ENCODE measurements at regions not wholly inside any gene's neighbourhood (a gene's known extent, or its start where the extent isn't known, plus 50 kb on each side); places are given as distances from the start of the nearest gene placed in this dataset.

DNA sequence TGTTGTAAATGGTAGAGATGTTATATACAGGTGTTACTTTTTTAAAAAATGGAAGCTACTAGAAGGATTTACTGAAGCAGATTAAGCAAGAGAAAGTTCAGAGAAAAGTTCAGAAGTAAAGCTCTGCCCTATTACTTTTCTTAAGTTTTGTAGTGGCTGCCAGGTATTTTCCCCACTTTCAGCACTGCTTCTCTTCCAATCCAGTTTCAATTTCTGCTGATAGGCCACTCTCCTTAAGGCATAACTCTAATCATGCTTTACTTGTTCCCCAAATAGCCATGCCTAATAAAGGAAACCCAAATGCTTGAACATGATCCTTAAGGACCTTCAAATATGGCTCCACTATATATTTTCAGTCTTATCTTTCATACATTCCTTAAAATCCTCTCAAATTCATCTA, 880.8 kb upstream of the CDH2 start:
- TF ChIP-seq, protein P1, sequence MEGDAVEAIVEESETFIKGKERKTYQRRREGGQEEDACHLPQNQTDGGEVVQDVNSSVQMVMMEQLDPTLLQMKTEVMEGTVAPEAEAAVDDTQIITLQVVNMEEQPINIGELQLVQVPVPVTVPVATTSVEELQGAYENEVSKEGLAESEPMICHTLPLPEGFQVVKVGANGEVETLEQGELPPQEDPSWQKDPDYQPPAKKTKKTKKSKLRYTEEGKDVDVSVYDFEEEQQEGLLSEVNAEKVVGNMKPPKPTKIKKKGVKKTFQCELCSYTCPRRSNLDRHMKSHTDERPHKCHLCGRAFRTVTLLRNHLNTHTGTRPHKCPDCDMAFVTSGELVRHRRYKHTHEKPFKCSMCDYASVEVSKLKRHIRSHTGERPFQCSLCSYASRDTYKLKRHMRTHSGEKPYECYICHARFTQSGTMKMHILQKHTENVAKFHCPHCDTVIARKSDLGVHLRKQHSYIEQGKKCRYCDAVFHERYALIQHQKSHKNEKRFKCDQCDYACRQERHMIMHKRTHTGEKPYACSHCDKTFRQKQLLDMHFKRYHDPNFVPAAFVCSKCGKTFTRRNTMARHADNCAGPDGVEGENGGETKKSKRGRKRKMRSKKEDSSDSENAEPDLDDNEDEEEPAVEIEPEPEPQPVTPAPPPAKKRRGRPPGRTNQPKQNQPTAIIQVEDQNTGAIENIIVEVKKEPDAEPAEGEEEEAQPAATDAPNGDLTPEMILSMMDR (conservative IDR thresholded peaks at IDR 0.05; ENCODE audit: low read depth, low read length) = no peak
- TF ChIP-seq EZH2 (IDR thresholded peaks at IDR 0.05; ENCODE audit: borderline replicate concordance, low read depth, low read length, poor library complexity, severe bottlenecking) = no peak

Data from A673 (cell line).